ENCODE measurements at regions not wholly inside any gene's neighbourhood (a gene's known extent, or its start where the extent isn't known, plus 50 kb on each side); places are given as distances from the start of the nearest gene placed in this dataset.

- TF ChIP-seq CTCF (IDR thresholded peaks at IDR 0.05) = no peak
- Mint-ChIP-seq H3K36me3 (ENCODE audit: low read depth) (no peaks in the 10 kb centered on the region), H3K4me1 (ENCODE audit: low read depth) (peaks cover 2% of the 10 kb centered on the region), H3K9me3 (no peaks in the 10 kb centered on the region), H3K27ac (no peak overlapping the region), H3K4me3 (no peak overlapping the region), H3K27me3 (no peaks in the 10 kb centered on the region)
- no peak for ATAC-seq
- DNase-seq = no peak
- CTCF ChIA-PET = no interaction called here
- intact Hi-C loops (cut with micrococcal nuclease) = no loop called here
- POLR2A ChIA-PET = interaction anchor here (0.6 kb wide), 1 partner anchor 173 kb away, joined by 6 read pairs; no protein-coding TSS in a partner anchor
Measured at GRCh38 chr4:138327338-138327737, 85.2 kb upstream of the SLC7A11 start.

- no peak overlapping the region for H3K27ac Mint-ChIP-seq
- intact Hi-C loops (cut with micrococcal nuclease) = no loop called here
- H3K4me3 Mint-ChIP-seq = no peak overlapping the region
- ChIA-PET CTCF (no interaction called here), POLR2A (no interaction called here)
- no peaks in the 10 kb centered on the region for H3K36me3 Mint-ChIP-seq (ENCODE audit: low read depth)
- H3K4me1 Mint-ChIP-seq (ENCODE audit: low read depth) = no peaks in the 10 kb centered on the region
- ATAC-seq (no peak), DNase-seq (no peak)
- H3K9me3 Mint-ChIP-seq = no peaks in the 10 kb centered on the region
- no peaks in the 10 kb centered on the region for H3K27me3 Mint-ChIP-seq
- TF ChIP-seq CTCF (IDR thresholded peaks at IDR 0.05) = no peak
Measured at GRCh38 chr4:138320831-138321230, 78.7 kb upstream of the SLC7A11 start.

GRCh38 chr4:138320030-138320429 is 77.9 kb upstream of the SLC7A11 start:
- POLR2A ChIA-PET = no interaction called here
- intact Hi-C loops (cut with micrococcal nuclease) = no loop called here

DNA sequence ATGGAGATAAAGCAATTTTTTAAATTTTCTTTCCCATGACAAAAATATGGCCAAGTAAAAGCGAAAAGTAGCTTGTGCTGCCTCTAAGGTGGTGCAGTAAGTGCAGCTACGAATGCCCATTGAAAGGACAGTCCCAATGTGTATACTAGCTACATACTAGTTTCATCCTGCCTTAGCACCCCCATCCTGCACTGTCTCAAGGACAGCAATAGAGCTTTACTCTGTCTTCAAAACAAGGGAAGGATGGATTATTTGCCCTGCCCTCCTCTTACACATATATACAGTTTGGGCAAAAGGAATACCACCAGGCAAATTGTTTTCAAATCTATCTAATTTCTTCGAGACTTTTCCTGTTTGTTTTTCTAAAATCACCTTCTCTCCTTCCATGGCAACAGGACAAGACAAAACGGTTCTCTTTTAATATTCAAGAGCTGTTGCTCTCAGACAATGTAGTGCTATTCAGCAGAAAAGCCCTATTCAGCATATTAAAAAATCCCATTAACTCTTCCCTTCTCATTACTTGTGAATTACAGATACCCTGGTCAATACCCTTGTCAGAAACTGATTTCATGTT is 75.1 kb upstream of the SLC7A11 start:
- TF ChIP-seq CTCF (IDR thresholded peaks at IDR 0.05) = no peak
- CTCF ChIA-PET = no interaction called here
- ATAC-seq (no peak), DNase-seq (no peak)
- no peaks in the 10 kb centered on the region for H3K27me3 Mint-ChIP-seq
- H3K36me3 Mint-ChIP-seq (ENCODE audit: low read depth) = no peaks in the 10 kb centered on the region
- H3K4me1 Mint-ChIP-seq (ENCODE audit: low read depth) = no peaks in the 10 kb centered on the region
- H3K4me3 Mint-ChIP-seq = no peak overlapping the region
- intact Hi-C loops (cut with micrococcal nuclease) = no loop called here
- POLR2A ChIA-PET = no interaction called here
- no peaks in the 10 kb centered on the region for H3K9me3 Mint-ChIP-seq
- no peak overlapping the region for H3K27ac Mint-ChIP-seq

More at GRCh38 chr4:138320030-138320429, 77.9 kb upstream of the SLC7A11 start:
- TF ChIP-seq CTCF (IDR thresholded peaks at IDR 0.05) = no peak
- no peaks in the 10 kb centered on the region for H3K27me3 Mint-ChIP-seq
- no peaks in the 10 kb centered on the region for H3K9me3 Mint-ChIP-seq
- DNase-seq (no peak), ATAC-seq (no peak)
- no peaks in the 10 kb centered on the region for H3K4me1 Mint-ChIP-seq (ENCODE audit: low read depth)
- no peak overlapping the region for H3K4me3 Mint-ChIP-seq
- CTCF ChIA-PET = no interaction called here
- H3K27ac Mint-ChIP-seq = no peak overlapping the region
- H3K36me3 Mint-ChIP-seq (ENCODE audit: low read depth) = no peaks in the 10 kb centered on the region

GRCh38 chr4:138312536-138312911 is 70.4 kb upstream of the SLC7A11 start:
- no peak for TF ChIP-seq CTCF (IDR thresholded peaks at IDR 0.05)
- no peak overlapping the region for H3K4me3 Mint-ChIP-seq
- POLR2A ChIA-PET = no interaction called here
- no peaks in the 10 kb centered on the region for H3K4me1 Mint-ChIP-seq (ENCODE audit: low read depth)
- peaks cover 3% of the 10 kb centered on the region for H3K9me3 Mint-ChIP-seq
- no peak overlapping the region for H3K27ac Mint-ChIP-seq
- no peaks in the 10 kb centered on the region for H3K36me3 Mint-ChIP-seq (ENCODE audit: low read depth)
- ATAC-seq (no peak), DNase-seq (no peak)
- CTCF ChIA-PET = no interaction called here
- no peaks in the 10 kb centered on the region for H3K27me3 Mint-ChIP-seq
- intact Hi-C loops (cut with micrococcal nuclease) = no loop called here
